ENCODE measurements at regions not wholly inside any gene's neighbourhood (a gene's known extent, or its start where the extent isn't known, plus 50 kb on each side); places are given as distances from the start of the nearest gene placed in this dataset.

DNA sequence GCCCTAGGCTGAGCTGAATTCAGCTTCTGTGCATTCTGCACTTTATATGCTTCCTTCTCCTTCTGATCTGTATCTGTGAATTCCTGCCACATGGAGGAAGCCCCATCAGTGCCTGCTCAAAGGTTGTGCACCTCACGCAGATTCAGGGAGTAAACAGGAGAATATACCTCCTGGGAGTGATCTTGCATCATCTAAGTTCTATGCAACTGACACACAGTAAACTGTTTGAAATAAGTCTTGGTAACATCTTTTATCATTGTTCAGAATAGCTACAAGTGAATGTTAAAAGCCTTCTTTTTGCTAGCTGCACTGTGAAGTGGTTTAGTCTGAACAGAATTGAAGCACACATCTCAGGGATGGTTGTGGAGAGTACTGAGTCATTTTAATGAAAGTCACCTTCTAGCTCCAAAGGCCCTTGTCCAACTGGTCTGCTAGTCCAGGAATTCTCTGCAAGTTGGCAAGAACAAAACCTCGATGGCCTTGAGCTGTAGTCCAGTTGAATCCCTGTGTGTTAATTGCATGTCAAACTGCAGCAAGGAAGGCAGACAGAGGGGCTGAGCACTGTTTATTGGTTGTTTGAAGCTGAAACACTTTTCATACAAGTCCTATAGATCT, 215.0 kb downstream of the WNT5A start:
- H3K27ac ChIP-seq (ENCODE audit: low read length, poor library complexity, severe bottlenecking), result peak overlapping the region; percentile 60
- no peak overlapping the region for H3K14ac ChIP-seq (ENCODE audit: low read length in 2 of 2)
- no peaks in the 10 kb centered on the region for H3K36me3 ChIP-seq (ENCODE audit: control insufficient read depth in 1 of 2, insufficient read depth in 2 of 2, low read depth in 1 of 2, low read length in 2 of 2)
- H2AK5ac ChIP-seq (ENCODE audit: low read length, severe bottlenecking), result peak overlapping the region; percentile 45
- no peak overlapping the region for H2AFZ ChIP-seq (ENCODE audit: low read depth, low read length)
- peak overlapping the region; percentile 29 to 69 for H2BK12ac ChIP-seq (ENCODE audit: low read length in 2 of 2)
- no peak overlapping the region for H2BK120ac ChIP-seq (ENCODE audit: low read depth, low read length)
- no peak overlapping the region for H3K23ac ChIP-seq (ENCODE audit: low read length in 2 of 2)
- H3K9me3 ChIP-seq (ENCODE audit: control insufficient read depth, low read length), result no peaks in the 10 kb centered on the region
- H3K4me2 ChIP-seq (ENCODE audit: low read length, poor library complexity, severe bottlenecking), result no peak overlapping the region
- 94% methylated on average over 2 of the region's 2 CpGs for WGBS
- peak overlapping the region; percentile 32 for H4K8ac ChIP-seq (ENCODE audit: low read length)
- H3K4me3 ChIP-seq (ENCODE audit: insufficient read depth in 1 of 2, low read depth in 1 of 2, low read length in 2 of 2), result no peak overlapping the region
- no peak overlapping the region for H3K9ac ChIP-seq (ENCODE audit: low read length)
- H3K4me1 ChIP-seq (ENCODE audit: control insufficient read depth, insufficient read depth, low read depth, low read length), result peaks cover 5% of the 10 kb centered on the region
- peak overlapping the region in 1 of 2 experiments; percentile 42 for H3K18ac ChIP-seq (ENCODE audit: low read depth in 1 of 2, low read length in 2 of 2)
- no peaks in the 10 kb centered on the region for H3K27me3 ChIP-seq (ENCODE audit: control insufficient read depth in 1 of 2, insufficient read depth in 1 of 2, low read length in 2 of 2)
- peak overlapping the region; percentile 48 to 90 for H3K4ac ChIP-seq (ENCODE audit: low read depth in 1 of 2, low read length in 2 of 2)
- H3K79me1 ChIP-seq (replicated peaks; ENCODE audit: low read length, poor library complexity, severe bottlenecking), result no peaks in the 10 kb centered on the region
- H2BK5ac ChIP-seq (ENCODE audit: low read depth, low read length, poor library complexity, severe bottlenecking), result no peak overlapping the region
- peak; percentile 49 for DNase-seq
- peak overlapping the region; percentile 19 for H2BK15ac ChIP-seq (ENCODE audit: low read depth, poor library complexity, severe bottlenecking)
- no peak overlapping the region for H4K91ac ChIP-seq (ENCODE audit: low read length)

DNA sequence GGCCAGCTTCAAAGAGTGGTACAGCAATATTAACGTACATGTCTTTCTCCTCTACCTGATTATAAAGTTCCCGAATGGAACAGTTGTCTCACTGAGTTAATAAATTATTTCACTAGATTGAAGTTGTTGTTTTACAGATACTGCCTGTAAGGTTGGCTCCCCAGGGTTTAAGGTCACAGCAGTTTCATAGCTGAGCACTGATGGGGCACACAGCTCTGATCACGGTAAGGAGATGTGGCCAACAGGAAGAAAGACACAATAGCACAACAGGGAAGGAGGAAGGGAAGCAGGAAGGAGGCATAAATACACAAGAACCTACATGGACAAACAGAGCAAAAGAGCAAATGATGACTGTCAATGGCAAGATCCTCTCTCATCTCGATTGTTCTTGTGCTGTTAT, 215.6 kb downstream of the WNT5A start:
- no peaks in the 10 kb centered on the region for H3K79me1 ChIP-seq (replicated peaks; ENCODE audit: low read length, poor library complexity, severe bottlenecking)
- no peaks in the 10 kb centered on the region for H3K9me3 ChIP-seq (ENCODE audit: control insufficient read depth, low read length)
- peak overlapping the region; percentile 45 for H2AK5ac ChIP-seq (ENCODE audit: low read length, severe bottlenecking)
- H2BK5ac ChIP-seq (ENCODE audit: low read depth, low read length, poor library complexity, severe bottlenecking), result no peak overlapping the region
- H3K4ac ChIP-seq (ENCODE audit: low read depth in 1 of 2, low read length in 2 of 2), result peak overlapping the region; percentile 48 to 90
- peaks cover 5% of the 10 kb centered on the region for H3K4me1 ChIP-seq (ENCODE audit: control insufficient read depth, insufficient read depth, low read depth, low read length)
- peak overlapping the region; percentile 60 for H3K27ac ChIP-seq (ENCODE audit: low read length, poor library complexity, severe bottlenecking)
- DNase-seq, result no peak
- peak overlapping the region; percentile 29 to 69 for H2BK12ac ChIP-seq (ENCODE audit: low read length in 2 of 2)
- no peak overlapping the region for H3K23ac ChIP-seq (ENCODE audit: low read length in 2 of 2)
- WGBS, result 83% methylated on average over 3 of the region's 4 CpGs
- H2AFZ ChIP-seq (ENCODE audit: low read depth, low read length), result peak overlapping the region; percentile 63
- peak overlapping the region; percentile 29 for H4K8ac ChIP-seq (ENCODE audit: low read length)
- no peak overlapping the region for H3K9ac ChIP-seq (ENCODE audit: low read length)
- no peaks in the 10 kb centered on the region for H3K36me3 ChIP-seq (ENCODE audit: control insufficient read depth in 1 of 2, insufficient read depth in 2 of 2, low read depth in 1 of 2, low read length in 2 of 2)
- H3K27me3 ChIP-seq (ENCODE audit: control insufficient read depth in 1 of 2, insufficient read depth in 1 of 2, low read length in 2 of 2), result no peaks in the 10 kb centered on the region
- H3K4me2 ChIP-seq (ENCODE audit: low read length, poor library complexity, severe bottlenecking), result no peak overlapping the region
- no peak overlapping the region for H2BK120ac ChIP-seq (ENCODE audit: low read depth, low read length)
- H2BK15ac ChIP-seq (ENCODE audit: low read depth, poor library complexity, severe bottlenecking), result no peak overlapping the region
- peak overlapping the region; percentile 30 to 86 for H3K18ac ChIP-seq (ENCODE audit: low read depth in 1 of 2, low read length in 2 of 2)
- no peak overlapping the region for H3K4me3 ChIP-seq (ENCODE audit: insufficient read depth in 1 of 2, low read depth in 1 of 2, low read length in 2 of 2)
- no peak overlapping the region for H4K91ac ChIP-seq (ENCODE audit: low read length)
- peak overlapping the region in 1 of 2 experiments; percentile 86 for H3K14ac ChIP-seq (ENCODE audit: low read length in 2 of 2)

- Histone ChIP-seq H2AFZ (ENCODE audit: low read depth, low read length) (no peak overlapping the region), H3K27ac (ENCODE audit: low read length, poor library complexity, severe bottlenecking) (no peak overlapping the region), H3K27me3 (ENCODE audit: control insufficient read depth in 1 of 2, insufficient read depth in 1 of 2, low read length in 2 of 2) (no peaks in the 10 kb centered on the region), H3K79me1 (replicated peaks; ENCODE audit: low read length, poor library complexity, severe bottlenecking) (no peaks in the 10 kb centered on the region), H3K14ac (ENCODE audit: low read length in 2 of 2) (no peak overlapping the region), H3K36me3 (ENCODE audit: control insufficient read depth in 1 of 2, insufficient read depth in 2 of 2, low read depth in 1 of 2, low read length in 2 of 2) (no peaks in the 10 kb centered on the region), H2BK12ac (ENCODE audit: low read length in 2 of 2) (no peak overlapping the region), H2AK5ac (ENCODE audit: low read length, severe bottlenecking) (no peak overlapping the region), H2BK5ac (ENCODE audit: low read depth, low read length, poor library complexity, severe bottlenecking) (no peak overlapping the region), H4K91ac (ENCODE audit: low read length) (no peak overlapping the region), H3K9me3 (ENCODE audit: control insufficient read depth, low read length) (no peaks in the 10 kb centered on the region), H3K23ac (ENCODE audit: low read length in 2 of 2) (no peak overlapping the region), H3K4ac (ENCODE audit: low read depth in 1 of 2, low read length in 2 of 2) (no peak overlapping the region), H3K4me3 (ENCODE audit: insufficient read depth in 1 of 2, low read depth in 1 of 2, low read length in 2 of 2) (no peak overlapping the region), H3K9ac (ENCODE audit: low read length) (no peak overlapping the region), H2BK120ac (ENCODE audit: low read depth, low read length) (no peak overlapping the region), H3K18ac (ENCODE audit: low read depth in 1 of 2, low read length in 2 of 2) (no peak overlapping the region), H4K8ac (ENCODE audit: low read length) (no peak overlapping the region), H3K4me1 (ENCODE audit: control insufficient read depth, insufficient read depth, low read depth, low read length) (peaks cover 5% of the 10 kb centered on the region), H2BK15ac (ENCODE audit: low read depth, poor library complexity, severe bottlenecking) (no peak overlapping the region), H3K4me2 (ENCODE audit: low read length, poor library complexity, severe bottlenecking) (no peak overlapping the region)
- DNase-seq, result peak; percentile 36
- 0% methylated on average over 1 of the region's 3 CpGs for WGBS
Observed at GRCh38 chr3:55270976-55271375, 216.1 kb downstream of the WNT5A start.

DNA sequence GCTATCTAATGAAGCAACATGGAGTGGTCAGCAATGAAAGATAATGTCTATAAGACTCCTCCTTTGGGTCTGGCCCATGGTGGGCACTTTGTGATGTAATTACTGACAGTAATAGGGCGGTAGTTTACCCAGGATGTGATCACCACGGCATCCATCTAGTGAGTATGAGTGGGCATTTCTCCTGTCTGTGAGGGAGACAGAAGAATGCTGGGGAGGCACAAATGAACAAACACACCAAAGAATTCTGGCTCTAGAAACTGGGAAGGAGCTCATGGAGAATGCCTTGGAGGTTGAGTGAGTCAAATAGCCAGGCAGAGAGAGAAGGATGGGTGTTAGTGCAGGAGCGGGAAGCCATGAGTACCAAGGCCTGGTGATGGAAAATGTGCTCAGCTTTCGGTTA, 217.5 kb downstream of the WNT5A start:
- no peak overlapping the region for H4K8ac ChIP-seq (ENCODE audit: low read length)
- H3K79me1 ChIP-seq (replicated peaks; ENCODE audit: low read length, poor library complexity, severe bottlenecking), result no peaks in the 10 kb centered on the region
- H2BK5ac ChIP-seq (ENCODE audit: low read depth, low read length, poor library complexity, severe bottlenecking), result no peak overlapping the region
- H3K4me3 ChIP-seq (ENCODE audit: insufficient read depth in 1 of 2, low read depth in 1 of 2, low read length in 2 of 2), result no peak overlapping the region
- H3K27me3 ChIP-seq (ENCODE audit: control insufficient read depth in 1 of 2, insufficient read depth in 1 of 2, low read length in 2 of 2), result no peaks in the 10 kb centered on the region
- no peak overlapping the region for H4K91ac ChIP-seq (ENCODE audit: low read length)
- peak overlapping the region; percentile 37 for H2BK15ac ChIP-seq (ENCODE audit: low read depth, poor library complexity, severe bottlenecking)
- no peak overlapping the region for H2BK120ac ChIP-seq (ENCODE audit: low read depth, low read length)
- no peak overlapping the region for H3K27ac ChIP-seq (ENCODE audit: low read length, poor library complexity, severe bottlenecking)
- no peak overlapping the region for H3K9ac ChIP-seq (ENCODE audit: low read length)
- peaks cover 6% of the 10 kb centered on the region for H3K4me1 ChIP-seq (ENCODE audit: control insufficient read depth, insufficient read depth, low read depth, low read length)
- peak overlapping the region; percentile 55 to 66 for H3K4ac ChIP-seq (ENCODE audit: low read depth in 1 of 2, low read length in 2 of 2)
- no peak overlapping the region for H3K23ac ChIP-seq (ENCODE audit: low read length in 2 of 2)
- no peak overlapping the region for H2AFZ ChIP-seq (ENCODE audit: low read depth, low read length)
- no peaks in the 10 kb centered on the region for H3K9me3 ChIP-seq (ENCODE audit: control insufficient read depth, low read length)
- no peaks in the 10 kb centered on the region for H3K36me3 ChIP-seq (ENCODE audit: control insufficient read depth in 1 of 2, insufficient read depth in 2 of 2, low read depth in 1 of 2, low read length in 2 of 2)
- 98% methylated on average over 4 of the region's 4 CpGs for WGBS
- DNase-seq, result no peak
- peak overlapping the region; percentile 23 to 81 for H3K18ac ChIP-seq (ENCODE audit: low read depth in 1 of 2, low read length in 2 of 2)
- peak overlapping the region; percentile 33 for H2AK5ac ChIP-seq (ENCODE audit: low read length, severe bottlenecking)
- no peak overlapping the region for H3K14ac ChIP-seq (ENCODE audit: low read length in 2 of 2)
- peak overlapping the region; percentile 22 to 93 for H2BK12ac ChIP-seq (ENCODE audit: low read length in 2 of 2)
- no peak overlapping the region for H3K4me2 ChIP-seq (ENCODE audit: low read length, poor library complexity, severe bottlenecking)

Data from mesenchymal stem cell (in vitro differentiated cells and primary cell).